HuH-7.5 (cell line): ENCODE measurements at regions not wholly inside any gene's neighbourhood (a gene's known extent, or its start where the extent isn't known, plus 50 kb on each side); places are given as distances from the start of the nearest gene placed in this dataset.

Experiments
- DNase-seq: peaks from one replicate; pipeline ENCODE4 v3.0.0; 2011; ENCODE audit warnings: low spot score

DNA sequence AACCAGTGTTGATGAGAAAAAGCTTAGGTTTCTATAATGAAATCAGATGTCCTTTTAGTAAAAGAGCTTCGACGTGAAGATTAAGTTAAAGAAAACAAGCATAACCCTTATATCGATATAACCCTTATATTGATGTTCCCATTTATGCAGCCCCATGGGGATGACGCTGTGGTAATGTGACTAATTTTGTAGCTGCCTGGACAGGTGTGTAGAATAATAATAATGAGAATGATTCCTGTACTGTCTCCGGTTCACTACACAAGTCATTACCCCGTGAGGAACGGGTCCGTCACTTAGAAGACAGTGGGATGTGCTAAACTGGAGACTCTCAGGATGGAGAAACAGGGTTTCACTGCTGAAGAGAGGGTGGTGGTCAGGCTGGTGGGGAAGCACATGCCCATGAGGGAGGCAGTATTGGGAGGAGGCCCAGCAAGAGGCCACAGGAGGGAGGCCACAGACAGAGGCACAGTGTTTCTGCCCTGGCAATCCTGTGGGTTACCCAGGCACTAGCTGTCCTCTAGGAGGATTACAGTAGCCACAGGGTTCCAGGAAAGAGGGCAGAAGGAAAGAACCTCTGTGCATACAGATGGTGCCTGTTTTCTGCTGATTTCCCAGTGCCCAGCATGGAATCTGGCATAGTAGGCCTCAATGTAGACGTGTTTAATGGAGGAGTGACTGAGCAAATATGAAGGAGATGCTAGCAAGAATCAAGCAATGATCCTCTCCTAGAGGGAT, 191.1 kb upstream of the TSC22D2 start:
- no peak for DNase-seq

DNA sequence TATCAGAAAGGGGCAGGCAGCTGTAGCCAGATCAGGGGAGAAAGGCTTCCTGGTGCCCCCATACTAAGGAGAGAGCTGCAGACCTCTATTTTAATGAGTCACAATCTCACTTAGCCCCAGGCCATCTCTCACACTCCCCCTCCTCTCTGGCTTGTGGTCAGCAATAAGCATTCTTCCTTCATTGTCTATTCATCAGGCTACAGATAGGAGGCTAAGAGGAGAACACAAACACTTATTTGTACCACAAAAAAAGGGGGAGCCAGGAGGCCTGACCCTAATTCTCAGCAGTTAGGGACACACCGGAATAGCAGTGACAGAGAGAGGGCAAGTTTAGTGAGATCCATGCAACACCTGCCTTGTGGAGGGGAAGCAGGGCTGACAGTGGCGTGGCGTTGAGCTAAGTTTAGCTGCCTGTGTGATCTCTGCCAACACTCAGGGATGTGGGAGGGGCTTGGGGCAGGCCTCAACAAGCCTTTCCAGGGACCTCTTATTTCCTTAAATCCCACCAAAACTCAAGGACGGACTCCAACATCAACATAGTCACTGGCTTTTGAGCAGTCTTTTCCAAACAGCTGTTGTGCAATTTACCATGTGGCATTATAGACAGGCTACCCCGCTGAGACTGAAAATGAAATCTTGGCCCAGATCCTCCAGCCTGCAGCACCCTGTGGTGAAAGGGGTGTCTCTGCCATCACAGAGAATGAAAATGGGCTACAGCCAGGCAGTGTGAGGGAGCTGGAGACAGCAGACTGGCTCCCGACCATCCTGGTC, 191.9 kb upstream of the TSC22D2 start:
- no peak for DNase-seq

DNA sequence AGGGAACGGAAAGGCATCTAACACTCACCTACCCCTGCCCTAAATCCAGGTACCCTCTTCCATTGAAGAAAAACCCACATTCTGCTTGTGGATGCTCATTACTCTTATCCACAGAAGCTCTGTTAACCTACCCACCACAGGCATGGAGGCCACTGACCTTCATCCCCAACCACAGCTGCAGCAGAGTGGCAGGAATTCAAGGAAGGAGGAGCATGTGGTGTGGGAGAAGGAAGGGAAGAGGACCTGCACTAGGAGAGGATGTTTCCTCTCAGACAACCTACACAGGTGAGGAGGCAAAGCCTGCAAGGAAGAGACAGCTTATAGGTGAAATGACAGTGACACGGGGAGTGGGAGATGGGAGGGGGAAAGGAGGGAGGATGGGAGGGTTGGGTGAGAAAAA, 192.5 kb upstream of the TSC22D2 start:
- no peak for DNase-seq

- DNase-seq, result no peak
Observed at GRCh38 chr3:150213577-150213976, 194.5 kb upstream of the TSC22D2 start.

GRCh38 chr3:150210461-150211110, 197.5 kb upstream of the TSC22D2 start:
- no peak for DNase-seq

DNA sequence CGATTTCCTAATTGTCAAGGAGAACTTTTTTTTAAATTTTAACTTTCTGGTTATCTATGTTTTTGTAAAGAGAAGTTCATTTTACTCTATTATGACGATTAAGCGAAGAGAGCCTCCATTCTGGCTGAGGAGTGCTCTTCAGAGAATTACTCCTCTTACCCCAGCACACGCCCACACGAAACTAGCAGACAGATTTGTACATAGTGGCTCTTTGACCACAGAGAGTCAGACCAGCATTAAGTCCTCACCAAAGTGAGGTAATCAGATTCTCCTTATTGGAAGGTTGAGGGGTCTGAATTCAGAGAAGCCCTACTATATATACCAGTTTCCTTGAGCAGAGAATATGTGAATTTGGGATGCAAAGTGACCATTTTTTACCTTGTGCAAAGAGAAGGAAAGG, 204.8 kb upstream of the TSC22D2 start:
- no peak for DNase-seq

- no peak for DNase-seq
Observed at GRCh38 chr3:150202711-150203110, 205.4 kb upstream of the TSC22D2 start.

DNA sequence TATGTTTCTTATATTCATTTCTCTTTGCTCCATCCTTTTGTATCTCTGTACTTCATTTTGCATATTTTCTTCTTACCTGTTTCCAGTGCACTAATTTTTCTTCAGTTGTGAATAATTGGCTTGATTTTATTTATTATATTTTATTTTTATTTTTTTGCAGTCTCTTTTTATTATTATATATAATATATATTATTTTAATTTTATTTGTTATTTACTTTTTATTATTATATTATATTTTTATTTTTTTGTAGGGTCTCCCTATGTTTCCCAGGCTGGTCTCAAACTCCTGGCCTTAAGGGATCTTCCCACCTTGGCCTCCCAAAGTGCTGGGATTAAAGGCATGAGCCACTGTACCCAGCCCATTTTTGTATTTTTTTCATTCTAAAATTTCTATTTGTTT, 213.1 kb upstream of the TSC22D2 start:
- DNase-seq, result no peak

GRCh38 chr3:150194513-150194912, 213.6 kb upstream of the TSC22D2 start:
- DNase-seq, result no peak

GRCh38 chr3:150184426-150185071, 213.9 kb upstream of the PFN2 start:
- peak; percentile 11 for DNase-seq

GRCh38 chr3:150183678-150184425, 213.2 kb upstream of the PFN2 start:
- DNase-seq, result peak; percentile 22

DNA sequence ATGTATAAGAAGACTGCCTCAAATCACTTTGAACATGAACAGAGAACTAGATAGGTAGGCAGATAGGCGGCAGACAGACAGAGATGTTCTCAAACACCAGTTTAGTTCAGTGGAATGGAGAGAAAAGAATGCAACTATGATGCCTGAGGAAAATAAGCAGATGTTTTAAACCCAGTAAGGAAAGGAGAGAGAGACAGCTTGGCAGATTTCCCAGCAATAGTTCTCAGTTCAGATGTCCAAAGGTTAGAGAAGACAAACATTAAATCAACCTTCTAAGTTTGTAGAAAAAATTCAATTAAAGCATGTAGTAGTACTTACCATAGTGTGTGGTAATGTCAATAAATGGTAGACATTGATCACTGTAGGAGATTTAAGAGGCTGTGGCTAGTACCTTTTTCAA, 209.6 kb upstream of the PFN2 start:
- peak; percentile 10 for DNase-seq

DNA sequence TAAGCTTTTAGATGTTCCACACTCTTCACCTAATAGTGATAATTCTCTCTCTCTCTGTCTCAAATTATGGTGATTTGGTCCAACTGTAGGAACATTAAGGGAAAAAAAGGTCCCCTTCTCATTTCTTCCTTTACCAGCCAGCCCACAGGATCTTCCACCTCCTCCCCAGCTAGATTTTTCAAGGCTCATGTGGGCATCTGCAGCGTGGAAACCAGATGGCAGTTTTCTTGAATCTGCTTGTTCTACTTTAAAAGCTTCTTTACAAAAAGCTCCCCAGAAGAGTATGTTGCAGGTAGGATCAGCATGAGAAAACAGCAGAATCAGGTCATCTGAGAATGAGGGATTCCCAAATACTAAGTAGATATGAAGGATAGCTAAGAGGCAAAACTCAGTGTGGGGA, 208.6 kb upstream of the PFN2 start:
- DNase-seq, result no peak

DNA sequence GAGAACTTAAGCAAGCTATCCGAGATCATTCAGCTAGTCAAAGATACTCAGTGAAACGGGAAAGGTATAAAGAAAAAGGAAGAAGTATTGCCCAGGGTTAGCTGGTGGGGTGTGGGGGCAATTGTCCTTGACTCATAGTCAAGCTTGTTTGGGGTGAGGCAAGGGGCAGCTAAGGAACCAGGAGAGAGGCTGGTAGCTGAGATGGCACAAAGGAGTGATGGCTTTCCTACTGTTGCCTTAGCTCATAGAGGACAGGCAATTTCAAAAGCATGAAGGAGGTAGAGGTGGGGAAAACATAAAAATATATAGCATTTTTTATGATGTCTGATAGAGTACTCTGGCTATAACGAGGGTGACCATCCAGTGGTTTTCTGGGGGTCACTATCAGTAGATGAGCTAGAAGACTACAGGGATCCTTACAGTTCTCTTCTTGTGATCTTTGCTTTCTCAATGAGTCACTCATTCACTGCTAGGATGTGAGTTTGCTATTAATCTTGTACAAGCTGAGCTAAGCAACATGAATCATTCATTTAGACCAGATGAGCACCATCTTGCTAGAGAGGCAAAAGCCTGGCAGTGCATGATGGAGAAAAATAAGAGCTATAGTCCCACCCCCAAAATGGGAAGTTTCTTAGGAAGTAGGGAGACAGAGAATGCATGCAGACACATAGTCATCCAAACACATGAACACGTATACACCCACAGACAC, 207.1 kb upstream of the PFN2 start:
- no peak for DNase-seq

DNA sequence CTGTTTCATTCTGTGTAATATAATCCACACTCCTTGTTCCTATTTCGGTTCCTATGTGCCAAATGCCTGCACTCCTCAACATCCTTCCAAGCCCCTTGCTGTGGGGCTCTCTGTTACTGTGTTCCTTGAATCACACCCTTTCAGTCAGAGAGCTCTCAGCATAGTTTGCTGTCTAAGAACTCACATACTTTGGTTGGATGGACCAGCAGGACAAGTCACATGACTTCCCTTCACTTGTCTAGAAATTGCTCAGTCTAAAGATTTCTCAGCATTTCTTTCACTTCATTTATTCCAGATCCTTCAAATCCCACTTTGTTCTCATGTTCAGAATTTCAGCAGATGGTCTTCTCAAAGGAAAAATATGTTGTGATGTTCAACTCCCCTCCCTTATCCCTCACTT, 203.5 kb upstream of the PFN2 start:
- no peak for DNase-seq

GRCh38 chr3:150172356-150172755, 201.7 kb upstream of the PFN2 start:
- DNase-seq, result no peak

DNA sequence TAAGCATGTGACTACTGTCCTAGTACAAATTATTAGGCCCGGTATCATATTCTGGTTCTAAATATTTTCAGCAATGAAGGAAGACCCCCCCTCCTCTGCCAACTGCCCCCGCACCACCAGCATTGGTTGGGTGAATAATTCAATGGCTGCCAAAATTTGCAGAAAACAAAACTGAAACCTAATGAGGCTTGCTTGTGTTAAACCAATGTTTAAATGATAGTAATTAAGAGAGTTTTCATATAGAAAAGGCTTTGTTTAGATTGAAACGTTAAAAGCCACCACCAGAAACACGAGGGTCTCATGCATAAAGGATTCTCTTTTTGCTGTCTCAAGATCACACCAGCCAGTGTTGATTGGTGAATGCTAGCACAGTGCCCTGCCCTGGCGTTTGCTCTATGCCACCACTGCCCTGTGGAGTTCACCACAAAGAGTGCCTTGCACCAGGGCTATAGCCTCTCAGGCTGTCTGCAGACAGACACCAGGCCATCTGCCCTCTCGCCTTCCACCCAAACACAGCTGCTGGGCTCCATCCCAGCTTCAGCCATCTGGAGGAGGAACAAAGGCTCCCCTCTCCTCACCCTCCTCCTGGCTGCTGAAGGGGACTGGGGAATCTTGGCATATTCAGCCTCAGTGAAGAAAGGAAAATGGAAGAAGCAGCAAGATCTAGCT, 200.3 kb upstream of the PFN2 start:
- DNase-seq, result no peak

- no peak for DNase-seq
Observed at GRCh38 chr3:150169330-150169940, 198.7 kb upstream of the PFN2 start.

GRCh38 chr3:150168698-150169097, 198.0 kb upstream of the PFN2 start:
- DNase-seq, result no peak

DNA sequence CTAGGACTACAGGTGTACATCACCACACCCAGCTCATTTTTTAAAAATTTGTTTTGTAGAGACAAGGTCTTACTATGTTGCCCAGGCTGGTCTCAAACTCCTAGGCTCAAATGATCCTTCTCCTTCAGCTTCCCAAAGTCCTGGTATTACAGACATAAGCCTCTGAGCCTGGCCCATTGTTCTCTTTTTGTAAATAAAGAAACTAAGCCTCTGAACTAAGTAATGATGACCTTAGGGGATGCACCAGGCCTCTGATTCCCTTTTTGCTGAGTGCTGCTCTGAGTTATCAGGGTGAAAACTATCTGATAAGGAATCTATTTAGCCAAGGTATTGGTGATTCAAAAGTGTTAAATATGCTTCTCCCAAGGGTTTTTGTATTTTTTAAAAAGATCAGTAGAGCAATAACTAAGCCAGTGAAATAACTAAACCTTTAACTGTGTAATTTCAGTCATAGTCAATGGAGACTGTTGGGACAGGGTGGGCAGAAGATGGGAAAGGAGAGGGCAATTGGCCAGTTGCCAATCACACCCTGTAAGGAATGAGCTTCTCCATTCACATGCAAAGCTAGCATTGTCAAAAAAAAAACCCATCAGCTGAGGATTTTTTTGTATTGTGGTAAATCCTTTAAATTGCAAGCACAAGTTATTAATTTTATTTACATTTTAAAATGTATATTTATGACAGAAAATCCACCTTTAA, 194.8 kb upstream of the PFN2 start:
- DNase-seq, result no peak
